H1 (cell line): ENCODE measurements at regions not wholly inside any gene's neighbourhood (a gene's known extent, or its start where the extent isn't known, plus 50 kb on each side); places are given as distances from the start of the nearest gene placed in this dataset.

Source experiments
- CTCF ChIA-PET: fragments of 300-600 bp; sonication (Branson Sonifier 250); formaldehyde crosslinking; loops from one replicate; lab custom pipeline; 2021; ENCODE audit not compliant: partially characterized antibody; lab: Charles Lee
- POLR2A ChIA-PET: fragments of 300-600 bp; sonication (Branson Sonifier 250); formaldehyde crosslinking; loops from one replicate; lab custom pipeline; 2021; ENCODE audit warnings: inconsistent platforms; ENCODE audit not compliant: partially characterized antibody; lab: Charles Lee
- DNase-seq, 2 experiments: peaks; one replicate each; pipeline versions ENCODE4 v3.0.0 to v3.0.0-alpha.2; 2010 to 2022; ENCODE audit warnings: low spot score in 2 of 2, low read depth in 1 of 2, mixed read lengths in 1 of 2
- FAIRE-seq: peaks from 2 replicates; lab custom pipeline; 2011; peaks lifted over from hg19 to GRCh38; lab: Jason Lieb, UNC
- H2AFZ ChIP-seq: 2 replicates; pipeline ENCODE4 v1.8.1; 2012; ENCODE audit warnings: low read length, inconsistent platforms
- H2AK5ac ChIP-seq: 2 replicates; pipeline ENCODE4 v1.6.1; 2013; ENCODE audit warnings: low read depth, low read length
- H2BK120ac ChIP-seq: replicated peaks from 2 replicates; pipeline ENCODE3; 2013; ENCODE audit warnings: low read depth, low read length, inconsistent platforms
- H2BK12ac ChIP-seq: 2 replicates; pipeline ENCODE4 v1.6.1; 2013; ENCODE audit warnings: low read depth, low read length
- H2BK15ac ChIP-seq: 2 replicates; pipeline ENCODE4 v1.6.1; 2013; ENCODE audit warnings: low read length
- H2BK20ac ChIP-seq: 2 replicates; pipeline ENCODE4 v1.6.1; 2013; ENCODE audit warnings: low read length
- H2BK5ac ChIP-seq: 2 replicates; pipeline ENCODE4 v1.6.1; 2013; ENCODE audit warnings: low read depth, low read length
- H3K14ac ChIP-seq: 2 replicates; pipeline ENCODE4 v1.6.1; 2013; ENCODE audit warnings: inconsistent platforms; ENCODE audit not compliant: insufficient read length
- H3K18ac ChIP-seq: 2 replicates; pipeline ENCODE4 v1.6.1; 2013; ENCODE audit warnings: low read length; ENCODE audit errors: extremely low read depth
- H3K23ac ChIP-seq: 2 replicates; pipeline ENCODE4 v1.6.1; 2013; ENCODE audit warnings: inconsistent platforms; ENCODE audit not compliant: insufficient read length
- H3K23me2 ChIP-seq: 2 replicates; pipeline ENCODE4 v1.6.1; 2013; ENCODE audit warnings: low read depth, low read length
- H3K27ac ChIP-seq: 2 replicates; pipeline ENCODE4 v1.6.1; 2011; ENCODE audit warnings: low read depth, low read length, inconsistent platforms
- H3K27me3 ChIP-seq, 4 experiments: replicated peaks in 1 of 4; 1 replicate in 1 of 4; 2 replicates in 3 of 4; pipeline versions ENCODE4 v1.6.1 to v1.8.1; 2011 to 2013; ENCODE audit warnings: low read length in 3 of 4, mild to moderate bottlenecking in 3 of 4, inconsistent platforms in 2 of 4, mixed read lengths in 2 of 4, moderate library complexity in 1 of 4; ENCODE audit not compliant: control insufficient read depth in 3 of 4, insufficient read depth in 3 of 4; ENCODE audit errors: extremely low read depth in 1 of 4
- H3K36me3 ChIP-seq, 4 experiments: 2 replicates each; pipeline versions ENCODE4 v1.6.1 to v1.8.1; 2011 to 2013; ENCODE audit warnings: mild to moderate bottlenecking in 4 of 4, low read length in 3 of 4, moderate library complexity in 2 of 4, control low read depth in 1 of 4, inconsistent platforms in 1 of 4; ENCODE audit not compliant: insufficient read depth in 4 of 4, control insufficient read depth in 2 of 4
- H3K4ac ChIP-seq: replicated peaks from 2 replicates; pipeline ENCODE3; 2013; ENCODE audit warnings: low read length, low read depth, mixed read lengths, inconsistent platforms; ENCODE audit not compliant: insufficient read length
- H3K4me1 ChIP-seq, 4 experiments: replicated peaks in 1 of 4; 1 replicate in 1 of 4; 2 replicates in 3 of 4; pipeline versions ENCODE4 v1.6.1 to v1.8.1; 2011 to 2013; ENCODE audit warnings: low read length in 3 of 4, inconsistent platforms in 2 of 4, mixed read lengths in 1 of 4; ENCODE audit not compliant: insufficient read depth in 4 of 4, control insufficient read depth in 3 of 4
- H3K4me2 ChIP-seq, 2 experiments: 2 replicates each; pipeline versions ENCODE4 v1.6.1 to v1.8.1; 2011 to 2013; ENCODE audit warnings: low read depth in 2 of 2, low read length in 2 of 2, control low read depth in 1 of 2, inconsistent platforms in 1 of 2, mild to moderate bottlenecking in 1 of 2; ENCODE audit not compliant: insufficient read depth in 1 of 2
- H3K4me3 ChIP-seq, 4 experiments: fragments of 200-600, 300-600 bp in 1 of 4; sonication (generic), shearing (Covaris generic), sonication (Bioruptor Twin) in 1 of 4; 2 replicates each; pipeline versions ENCODE4 v1.5.1 to v1.8.1; 2011 to 2016; ENCODE audit warnings: low read length in 4 of 4, low read depth in 3 of 4, control low read depth in 2 of 4, inconsistent platforms in 2 of 4, mild to moderate bottlenecking in 2 of 4, mixed read lengths in 1 of 4, moderate library complexity in 1 of 4; ENCODE audit not compliant: insufficient read depth in 2 of 4; ENCODE audit errors: extremely low read depth in 1 of 4
- H3K56ac ChIP-seq: replicated peaks from 2 replicates; pipeline ENCODE3; 2013; ENCODE audit warnings: low read depth, mild to moderate bottlenecking, mixed read lengths, low read length, inconsistent platforms; ENCODE audit not compliant: insufficient read length
- H3K79me1 ChIP-seq: 2 replicates; pipeline ENCODE4 v1.6.1; 2013; ENCODE audit warnings: low read depth, low read length, control low read depth
- H3K79me2 ChIP-seq, 2 experiments: 2 replicates each; pipeline versions ENCODE4 v1.6.1 to v1.8.1; 2012 to 2013; ENCODE audit warnings: low read length in 2 of 2, mild to moderate bottlenecking in 2 of 2, inconsistent platforms in 1 of 2; ENCODE audit not compliant: insufficient read depth in 2 of 2, control insufficient read depth in 1 of 2
- H3K9ac ChIP-seq, 4 experiments: replicated peaks in 1 of 4; 1 replicate in 1 of 4; 2 replicates in 3 of 4; pipeline versions ENCODE4 v1.6.1 to v1.8.1; 2011 to 2013; ENCODE audit warnings: low read depth in 3 of 4, low read length in 3 of 4, control low read depth in 2 of 4, mild to moderate bottlenecking in 2 of 4, moderate library complexity in 2 of 4, inconsistent platforms in 1 of 4; ENCODE audit errors: extremely low read depth in 1 of 4
- H3K9me3 ChIP-seq, 2 experiments: 2 replicates each; pipeline versions ENCODE4 v1.6.1 to v1.8.1; 2012 to 2013; ENCODE audit warnings: mild to moderate bottlenecking in 2 of 2, moderate library complexity in 2 of 2, control low read depth in 1 of 2, inconsistent platforms in 1 of 2, low read depth in 1 of 2, low read length in 1 of 2, mixed read lengths in 1 of 2; ENCODE audit not compliant: insufficient read depth in 2 of 2
- H4K20me1 ChIP-seq, 2 experiments: replicated peaks in 1 of 2; 2 replicates each; pipeline versions ENCODE3 to v1.8.1; 2011 to 2013; ENCODE audit warnings: inconsistent platforms in 2 of 2, low read length in 2 of 2, mild to moderate bottlenecking in 1 of 2; ENCODE audit not compliant: insufficient read depth in 2 of 2, control insufficient read depth in 1 of 2
- H4K5ac ChIP-seq: 2 replicates; pipeline ENCODE4 v1.6.1; 2013; ENCODE audit warnings: low read length, low read depth, mixed read lengths, inconsistent platforms; ENCODE audit not compliant: insufficient read length
- H4K8ac ChIP-seq: 2 replicates; pipeline ENCODE4 v1.8.0; 2013; ENCODE audit warnings: mild to moderate bottlenecking, moderate library complexity, low read length, inconsistent platforms; ENCODE audit not compliant: insufficient read depth; ENCODE audit errors: extremely low read depth
- H4K91ac ChIP-seq: replicated peaks from 2 replicates; pipeline ENCODE3; 2013; ENCODE audit warnings: low read length, mixed read lengths, inconsistent platforms; ENCODE audit not compliant: insufficient read length
- BCL11A ChIP-seq, 2 experiments: IDR thresholded peaks; one replicate each; pipeline ENCODE4 v1.6.1; 2011; ENCODE audit warnings: low read depth in 2 of 2, low read length in 2 of 2, mild to moderate bottlenecking in 2 of 2
- CEBPB ChIP-seq: IDR thresholded peaks from 2 replicates; pipeline ENCODE4 v1.6.1; 2012; ENCODE audit warnings: low read depth, low read length
- CTBP2 ChIP-seq: IDR thresholded peaks from 2 replicates; pipeline ENCODE4 v1.7.0; 2011; ENCODE audit warnings: borderline replicate concordance, mild to moderate bottlenecking, moderate library complexity, mixed read lengths, low read length; ENCODE audit not compliant: insufficient read depth, insufficient read length
- EZH2 ChIP-seq: fragments of 200-600 bp; sonication (generic); IDR thresholded peaks from 2 replicates; pipeline ENCODE4 v1.7.1; 2012; ENCODE audit warnings: low read depth, mild to moderate bottlenecking, moderate library complexity, low read length, inconsistent platforms; ENCODE audit not compliant: severe bottlenecking
- FOSL1 ChIP-seq: IDR thresholded peaks from 2 replicates; pipeline ENCODE4 v1.6.1; 2011; ENCODE audit warnings: mild to moderate bottlenecking, low read depth, low read length, moderate library complexity; ENCODE audit not compliant: insufficient read depth
- GABPA ChIP-seq: IDR thresholded peaks from 2 replicates; pipeline ENCODE4 v1.6.1; 2011; ENCODE audit warnings: mild to moderate bottlenecking, low read length, moderate library complexity, borderline replicate concordance; ENCODE audit not compliant: insufficient read depth
- MAFK ChIP-seq: IDR thresholded peaks from 2 replicates; pipeline ENCODE4 v1.6.1; 2012; ENCODE audit warnings: low read depth, mild to moderate bottlenecking, improper control_type of control experiment, low read length
- RAD21 ChIP-seq, 2 experiments: IDR thresholded peaks in 1 of 2; conservative IDR thresholded peaks in 1 of 2; 2 replicates each; pipeline ENCODE4 v1.6.1; 2011; ENCODE audit warnings: low read depth in 2 of 2, low read length in 2 of 2, improper control_type of control experiment in 1 of 2, inconsistent platforms in 1 of 2, mild to moderate bottlenecking in 1 of 2, moderate library complexity in 1 of 2
- RBBP5 ChIP-seq: IDR thresholded peaks from 2 replicates; pipeline ENCODE4 v1.7.1; 2012; ENCODE audit warnings: low read depth, mild to moderate bottlenecking, inconsistent platforms, low read length, moderate library complexity, borderline replicate concordance
- TEAD4 ChIP-seq: IDR thresholded peaks from 2 replicates; pipeline ENCODE4 v1.6.1; 2012; ENCODE audit warnings: low read depth, low read length, inconsistent platforms, mixed read lengths
- WGBS, 2 experiments: shearing (Covaris generic) in 1 of 2; methylation state at CpG; one replicate each; pipeline versions ENCODE4 v1.1.6 to v1.1.7; 2013 to 2015; ENCODE audit warnings: low lambda C conversion rate in 2 of 2, mixed read lengths in 2 of 2, inconsistent platforms in 1 of 2, low coverage in 1 of 2, missing lambda C conversion rate in 1 of 2; ENCODE audit not compliant: insufficient replicate concordance in 2 of 2, insufficient coverage in 1 of 2, insufficient read length in 1 of 2; ENCODE audit errors: extremely low coverage in 1 of 2, missing lambda C conversion rate in 1 of 2; 5-methylcytosine and 5-hydroxymethylcytosine counted together
- TF ChIP-seq, protein P1 (sequence below), 3 experiments: IDR thresholded peaks; 1 replicate in 2 of 3; 2 replicates in 1 of 3; pipeline versions ENCODE4 v1.5.1 to v1.6.1; 2011; ENCODE audit warnings: low read length in 3 of 3, mild to moderate bottlenecking in 3 of 3, inconsistent platforms in 2 of 3, low read depth in 1 of 3, moderate library complexity in 1 of 3; ENCODE audit not compliant: insufficient read depth in 1 of 3; ENCODE audit errors: control extremely low read depth in 1 of 3

DNA sequence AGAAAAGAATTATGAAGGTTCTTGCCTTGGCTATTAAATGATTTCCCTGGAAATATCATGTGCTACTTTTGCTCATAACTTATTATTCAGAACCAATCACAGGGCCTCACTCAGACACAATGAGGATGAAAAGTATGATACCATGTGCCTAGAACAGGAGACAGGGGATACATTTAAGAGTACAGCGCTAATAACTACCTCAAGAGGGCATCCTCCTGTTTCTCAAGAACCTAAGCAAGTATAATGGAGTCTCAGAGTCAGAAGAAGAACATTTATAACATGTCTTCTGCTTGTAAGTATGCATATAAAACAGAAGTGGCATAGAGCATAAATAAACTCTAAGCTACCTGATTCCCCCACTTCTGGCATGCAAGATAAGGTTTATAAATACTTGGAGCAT, 125.4 kb upstream of the MME start:
- Histone ChIP-seq H4K5ac (no peak overlapping the region), H2BK12ac (no peak overlapping the region), H3K27ac (no peak overlapping the region), H3K56ac (no peak overlapping the region), H4K91ac (no peak overlapping the region), H3K4me3 (no peak overlapping the region), H3K14ac (no peak overlapping the region), H2AFZ (no peak overlapping the region), H3K27me3 (no peaks in the 10 kb centered on the region), H2BK120ac (no peak overlapping the region), H3K23me2 (no peaks in the 10 kb centered on the region), H2AK5ac (no peak overlapping the region), H3K18ac (no peak overlapping the region), H3K23ac (no peak overlapping the region), H4K8ac (no peak overlapping the region), H4K20me1 (no peaks in the 10 kb centered on the region), H3K36me3 (no peaks in the 10 kb centered on the region), H2BK20ac (no peak overlapping the region), H3K4ac (no peak overlapping the region), H3K9me3 (no peaks in the 10 kb centered on the region), H3K9ac (no peak overlapping the region), H2BK15ac (no peak overlapping the region), H3K4me2 (no peak overlapping the region), H3K79me2 (no peaks in the 10 kb centered on the region), H2BK5ac (no peak overlapping the region), H3K79me1 (no peaks in the 10 kb centered on the region), H3K4me1 (no peaks in the 10 kb centered on the region)
- 37% methylated on average over 1 of the region's 1 CpG; no CpG with 5 or more reads in 1 of the 2 experiments for WGBS, 2 experiments
- ChIA-PET POLR2A (interaction anchor here (0.6 kb wide), 1 partner anchor 621 kb away, joined by 3 read pairs; no protein-coding TSS in a partner anchor), CTCF (interaction anchor here (0.7 to 3.4 kb wide), 17 partner anchors 9 to 368 kb away, joined by 3 to 37 read pairs (median 3); no protein-coding TSS in a partner anchor)
- DNase-seq (no peak), FAIRE-seq (no peak)
- no peak for TF ChIP-seq EZH2
- TF ChIP-seq RAD21 (IDR thresholded peaks at IDR 0.05 in 1 of 2, conservative IDR thresholded peaks at IDR 0.05 in 1 of 2; ENCODE audit: low read depth in 2 of 2, low read length in 2 of 2), result peak; percentile 78 to 81
- no peak for TF ChIP-seq GABPA
- no peak for TF ChIP-seq CEBPB
- no peak for TF ChIP-seq FOSL1
- TF ChIP-seq MAFK, result no peak
- TF ChIP-seq TEAD4, result peak; percentile 12; the same call in 1 of the 2 replicates
- TF ChIP-seq, protein P1, sequence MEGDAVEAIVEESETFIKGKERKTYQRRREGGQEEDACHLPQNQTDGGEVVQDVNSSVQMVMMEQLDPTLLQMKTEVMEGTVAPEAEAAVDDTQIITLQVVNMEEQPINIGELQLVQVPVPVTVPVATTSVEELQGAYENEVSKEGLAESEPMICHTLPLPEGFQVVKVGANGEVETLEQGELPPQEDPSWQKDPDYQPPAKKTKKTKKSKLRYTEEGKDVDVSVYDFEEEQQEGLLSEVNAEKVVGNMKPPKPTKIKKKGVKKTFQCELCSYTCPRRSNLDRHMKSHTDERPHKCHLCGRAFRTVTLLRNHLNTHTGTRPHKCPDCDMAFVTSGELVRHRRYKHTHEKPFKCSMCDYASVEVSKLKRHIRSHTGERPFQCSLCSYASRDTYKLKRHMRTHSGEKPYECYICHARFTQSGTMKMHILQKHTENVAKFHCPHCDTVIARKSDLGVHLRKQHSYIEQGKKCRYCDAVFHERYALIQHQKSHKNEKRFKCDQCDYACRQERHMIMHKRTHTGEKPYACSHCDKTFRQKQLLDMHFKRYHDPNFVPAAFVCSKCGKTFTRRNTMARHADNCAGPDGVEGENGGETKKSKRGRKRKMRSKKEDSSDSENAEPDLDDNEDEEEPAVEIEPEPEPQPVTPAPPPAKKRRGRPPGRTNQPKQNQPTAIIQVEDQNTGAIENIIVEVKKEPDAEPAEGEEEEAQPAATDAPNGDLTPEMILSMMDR (IDR thresholded peaks at IDR 0.05; ENCODE audit: control extremely low read depth in 1 of 3, insufficient read depth in 1 of 3, low read depth in 1 of 3, low read length in 3 of 3), result peak in 2 of 3 experiments; percentile 42 to 68; a peak in 2 of 4 replicates
- no peak for TF ChIP-seq BCL11A (IDR thresholded peaks at IDR 0.05; ENCODE audit: low read depth in 2 of 2, low read length in 2 of 2)
- TF ChIP-seq CTBP2, result no peak
- TF ChIP-seq RBBP5, result no peak
